ENCODE measurements at regions not wholly inside any gene's neighbourhood (a gene's known extent, or its start where the extent isn't known, plus 50 kb on each side); places are given as distances from the start of the nearest gene placed in this dataset.

DNA sequence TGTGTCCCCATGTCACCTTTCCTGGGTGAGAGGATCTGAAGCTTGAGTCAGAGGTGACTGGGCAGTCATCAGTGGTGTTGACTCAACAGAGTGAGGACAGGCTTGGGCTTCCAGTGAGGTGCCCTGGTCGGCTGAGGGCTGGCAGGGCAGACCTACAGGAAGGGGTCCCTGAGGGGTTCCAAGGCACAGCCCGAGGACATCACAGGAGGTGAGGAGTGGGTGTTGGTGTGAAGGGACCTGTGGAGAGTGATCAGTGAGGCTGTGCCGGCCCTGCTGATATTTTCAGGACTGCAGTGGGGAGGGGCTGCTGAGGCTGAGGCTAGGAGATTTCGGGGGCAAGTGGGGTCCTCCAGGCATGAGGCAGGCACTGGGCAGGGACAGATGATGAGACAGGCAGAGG lies 545.5 kb downstream of the TCERG1L start:
- H3K27ac ChIP-seq = no peak overlapping the region
- TF ChIP-seq ZFX (IDR thresholded peaks at IDR 0.05) = no peak
- TF ChIP-seq, protein P1, sequence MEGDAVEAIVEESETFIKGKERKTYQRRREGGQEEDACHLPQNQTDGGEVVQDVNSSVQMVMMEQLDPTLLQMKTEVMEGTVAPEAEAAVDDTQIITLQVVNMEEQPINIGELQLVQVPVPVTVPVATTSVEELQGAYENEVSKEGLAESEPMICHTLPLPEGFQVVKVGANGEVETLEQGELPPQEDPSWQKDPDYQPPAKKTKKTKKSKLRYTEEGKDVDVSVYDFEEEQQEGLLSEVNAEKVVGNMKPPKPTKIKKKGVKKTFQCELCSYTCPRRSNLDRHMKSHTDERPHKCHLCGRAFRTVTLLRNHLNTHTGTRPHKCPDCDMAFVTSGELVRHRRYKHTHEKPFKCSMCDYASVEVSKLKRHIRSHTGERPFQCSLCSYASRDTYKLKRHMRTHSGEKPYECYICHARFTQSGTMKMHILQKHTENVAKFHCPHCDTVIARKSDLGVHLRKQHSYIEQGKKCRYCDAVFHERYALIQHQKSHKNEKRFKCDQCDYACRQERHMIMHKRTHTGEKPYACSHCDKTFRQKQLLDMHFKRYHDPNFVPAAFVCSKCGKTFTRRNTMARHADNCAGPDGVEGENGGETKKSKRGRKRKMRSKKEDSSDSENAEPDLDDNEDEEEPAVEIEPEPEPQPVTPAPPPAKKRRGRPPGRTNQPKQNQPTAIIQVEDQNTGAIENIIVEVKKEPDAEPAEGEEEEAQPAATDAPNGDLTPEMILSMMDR (conservative IDR thresholded peaks at IDR 0.05) = no peak

DNA sequence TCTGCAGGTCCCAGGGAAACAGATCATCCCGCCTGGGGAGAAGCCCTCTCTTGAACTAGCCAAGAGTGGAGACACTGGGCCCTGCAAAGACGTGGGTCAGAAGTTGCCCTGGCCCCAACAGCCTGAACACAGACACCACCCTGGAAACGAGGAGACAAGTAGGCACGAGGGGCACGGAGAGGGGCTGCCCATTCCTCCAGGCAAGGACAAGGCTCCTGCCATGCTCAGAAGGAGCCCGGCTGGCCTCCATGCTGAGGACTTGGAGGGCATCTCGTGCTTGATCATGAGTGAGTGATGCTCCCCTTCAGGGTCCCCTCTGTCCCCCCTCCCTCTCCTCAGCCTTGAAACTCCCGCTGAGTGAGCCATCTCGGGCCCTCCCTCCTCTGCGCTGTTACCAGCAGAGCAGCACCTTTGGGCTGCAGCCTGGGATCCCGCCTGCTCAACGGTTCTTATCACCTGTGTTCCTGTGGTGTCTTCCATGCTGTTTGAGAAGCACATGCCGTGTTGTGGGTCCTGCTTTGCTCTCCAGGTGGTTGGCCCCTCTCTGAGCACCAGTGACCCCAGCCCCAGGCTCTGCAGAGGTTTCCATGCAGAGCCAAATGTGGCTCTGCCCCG lies 544.3 kb downstream of the TCERG1L start:
- no peak overlapping the region for H3K27ac ChIP-seq
- TF ChIP-seq, protein P1 (conservative IDR thresholded peaks at IDR 0.05) = no peak
- no peak for TF ChIP-seq ZFX (IDR thresholded peaks at IDR 0.05)

DNA sequence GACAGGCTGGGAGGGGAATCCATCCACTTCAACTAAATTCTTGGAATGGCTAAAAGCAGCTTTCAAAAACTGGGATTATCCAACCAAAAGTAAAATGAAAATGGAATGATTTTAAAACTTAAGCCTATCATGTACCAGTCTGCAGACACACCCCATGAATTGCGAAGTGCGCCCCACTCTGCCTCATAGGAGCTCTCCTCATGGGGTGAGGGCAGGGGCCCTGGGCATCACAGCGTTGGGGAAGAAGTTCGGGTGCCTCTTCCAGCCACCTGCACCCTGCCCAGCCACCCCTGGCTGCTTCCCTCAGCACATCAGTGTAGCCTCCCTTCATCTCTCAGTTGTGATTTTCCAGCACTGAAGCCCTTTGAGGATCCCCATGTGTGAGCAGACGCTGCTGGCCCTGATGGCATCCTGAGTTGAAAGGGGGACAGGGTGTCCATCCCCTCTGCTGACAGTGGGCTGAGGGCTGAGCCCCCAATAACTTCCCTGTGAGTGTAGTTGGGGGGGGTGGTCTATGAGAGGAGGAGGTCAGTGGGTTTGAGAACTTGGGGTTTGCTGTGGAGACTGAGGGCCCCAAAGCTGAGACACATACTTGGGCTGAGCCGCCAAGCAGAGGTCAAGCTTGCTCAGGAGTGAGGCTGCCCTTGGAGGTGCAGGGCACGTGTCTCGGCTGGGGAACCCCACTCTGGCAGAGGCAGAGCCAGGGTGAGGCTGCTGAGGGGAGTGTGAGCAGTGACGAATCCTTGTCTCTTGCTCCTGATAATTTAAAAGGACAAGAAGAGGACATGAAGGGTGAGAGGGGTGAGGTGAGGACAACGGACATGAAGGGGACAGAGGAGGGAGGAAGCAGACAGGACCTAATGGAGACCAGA lies 542.1 kb downstream of the TCERG1L start:
- no peak for TF ChIP-seq ZFX (IDR thresholded peaks at IDR 0.05)
- TF ChIP-seq, protein P1 (conservative IDR thresholded peaks at IDR 0.05) = no peak
- no peak overlapping the region for H3K27ac ChIP-seq

DNA sequence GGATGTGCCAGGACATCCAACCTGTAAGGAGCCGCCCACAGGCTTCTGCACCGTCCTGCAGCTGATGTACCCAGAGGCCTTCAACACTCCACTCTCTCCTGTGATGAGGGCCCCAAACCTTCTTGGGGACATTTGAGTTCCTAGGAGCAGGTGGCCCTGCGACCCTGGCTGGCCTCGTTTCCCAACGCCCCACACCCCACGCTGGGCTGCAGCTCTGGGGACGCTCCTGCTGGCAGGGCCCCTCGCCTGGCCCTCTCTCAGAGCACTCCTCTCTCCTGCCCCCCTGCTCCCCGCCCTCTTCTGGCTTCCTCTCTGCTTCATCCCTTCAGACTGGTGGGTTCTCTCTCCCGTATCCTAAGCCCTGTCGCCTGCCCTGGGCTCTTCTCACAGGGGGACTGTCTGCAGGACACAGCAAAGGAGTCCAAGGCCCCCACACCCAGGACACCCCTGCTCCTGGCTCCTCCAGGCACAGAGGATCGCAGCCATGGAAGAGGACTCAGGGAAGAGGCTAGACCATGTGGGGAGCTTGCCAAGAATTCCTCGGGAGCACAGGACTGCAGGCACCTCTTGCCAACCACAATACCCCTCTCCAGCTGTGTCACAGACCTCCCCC lies 541.4 kb downstream of the TCERG1L start:
- no peak for TF ChIP-seq ZFX (IDR thresholded peaks at IDR 0.05)
- TF ChIP-seq, protein P1 (conservative IDR thresholded peaks at IDR 0.05) = no peak
- H3K27ac ChIP-seq = no peak overlapping the region

DNA sequence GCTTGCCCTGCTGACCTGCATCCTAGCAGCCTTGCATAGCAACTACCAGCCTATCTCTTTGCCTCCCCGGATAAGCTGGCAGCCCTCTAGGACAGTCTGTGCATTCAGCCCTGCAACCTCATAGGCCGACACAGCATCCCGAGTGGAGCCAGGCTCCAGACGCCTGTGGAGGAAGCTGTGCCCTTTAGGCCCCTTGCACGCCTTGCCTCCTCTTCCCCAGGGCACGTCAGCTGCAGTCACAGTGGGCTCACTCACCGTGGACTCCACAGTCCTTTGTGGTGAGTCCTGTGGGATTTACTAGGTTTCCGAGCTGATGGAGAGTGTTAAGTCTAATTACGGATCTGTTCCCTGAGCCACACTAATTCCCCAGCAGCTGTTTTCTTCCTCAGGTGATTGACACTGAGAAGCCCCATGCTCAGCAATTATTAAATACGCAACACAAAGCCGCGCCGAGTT lies 540.0 kb downstream of the TCERG1L start:
- TF ChIP-seq ZFX (IDR thresholded peaks at IDR 0.05) = no peak
- TF ChIP-seq, protein P1 (conservative IDR thresholded peaks at IDR 0.05) = no peak
- H3K27ac ChIP-seq = no peak overlapping the region

DNA sequence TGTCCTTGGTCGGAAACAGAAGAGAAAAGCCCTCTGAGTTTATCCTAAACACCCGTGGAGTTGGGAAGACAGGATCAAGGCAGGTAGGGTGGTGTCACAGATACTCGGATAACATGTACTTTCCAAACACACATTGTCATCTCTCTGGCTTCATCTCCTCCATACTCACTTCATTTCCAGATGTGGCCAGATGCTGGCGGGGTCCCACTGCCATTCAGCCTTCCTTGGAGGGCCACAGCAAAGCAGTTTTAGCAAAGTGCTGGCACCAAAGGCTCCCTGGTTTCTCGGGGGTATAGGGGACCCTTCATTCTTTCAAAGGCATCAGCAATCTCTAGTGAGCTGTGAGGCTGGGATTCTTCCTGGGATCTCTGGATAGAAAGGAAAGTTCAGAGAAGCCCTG lies 539.5 kb downstream of the TCERG1L start:
- no peak overlapping the region for H3K27ac ChIP-seq
- TF ChIP-seq ZFX (IDR thresholded peaks at IDR 0.05) = no peak
- TF ChIP-seq, protein P1 (conservative IDR thresholded peaks at IDR 0.05) = no peak

DNA sequence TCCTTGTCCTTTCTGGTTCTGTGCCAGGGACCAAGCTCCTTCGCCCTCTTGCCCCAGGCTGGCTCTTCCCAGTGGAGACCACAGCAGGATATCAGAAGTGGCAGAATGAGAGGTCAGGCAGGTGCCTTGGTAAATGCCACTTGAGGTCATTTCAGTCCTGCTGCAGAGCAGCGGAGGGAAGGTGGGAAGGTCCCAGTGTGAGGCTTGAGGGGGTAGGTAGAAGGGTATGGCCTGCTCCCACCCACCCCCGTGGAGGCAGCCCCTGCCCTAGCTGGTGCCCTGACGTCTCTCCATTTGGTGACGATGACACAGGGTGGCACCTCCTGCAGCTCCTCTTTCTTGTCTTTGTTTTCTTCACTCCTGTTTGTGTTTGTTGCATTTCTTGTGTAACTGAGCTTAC lies 538.8 kb downstream of the TCERG1L start:
- no peak overlapping the region for H3K27ac ChIP-seq
- TF ChIP-seq, protein P1 (conservative IDR thresholded peaks at IDR 0.05) = no peak
- TF ChIP-seq ZFX (IDR thresholded peaks at IDR 0.05) = no peak
